Left lung (tissue), 4 donors: ENCODE measurements at regions not wholly inside any gene's neighbourhood (a gene's known extent, or its start where the extent isn't known, plus 50 kb on each side); places are given as distances from the start of the nearest gene placed in this dataset.
A peak's percentile ranks its signal among the peaks of the same experiment; 100 is the strongest.

Experiments
- ATAC-seq: fragments of 200-7000 bp; cut with Tn5 transposase; one replicate; pipeline ENCODE4 v1.9.1; 2020; ENCODE audit warnings: moderate library complexity
- DNase-seq, 4 donors: peaks; one replicate each; pipeline ENCODE4 v3.0.0-alpha.2; 2013 to 2020
- H3K27ac ChIP-seq, 2 donors: fragments of 200-600 bp; sonication (generic) in 1 of 2; one replicate each; pipeline versions ENCODE4 v1.5.0 to v1.8.0; 2020 to 2021
- H3K27me3 ChIP-seq, 2 donors: fragments of 200-600 bp; sonication (generic) in 1 of 2; one replicate each; pipeline versions ENCODE4 v1.5.0 to v1.8.0; 2020 to 2021
- H3K36me3 ChIP-seq, 2 donors: fragments of 200-600 bp; sonication (generic) in 1 of 2; one replicate each; pipeline versions ENCODE4 v1.5.0 to v1.8.0; 2020 to 2021
- H3K4me1 ChIP-seq, 2 donors: fragments of 200-600 bp; one replicate each; pipeline ENCODE4 v1.8.0; 2021
- H3K4me3 ChIP-seq, 2 donors: fragments of 200-600 bp; sonication (generic) in 1 of 2; one replicate each; pipeline versions ENCODE4 v1.5.0 to v1.8.0; 2020 to 2021; ENCODE audit warnings: mild to moderate bottlenecking in 1 of 2
- H3K9me3 ChIP-seq, 2 donors: fragments of 200-600 bp; sonication (generic) in 1 of 2; one replicate each; pipeline versions ENCODE4 v1.5.0 to v1.8.0; 2020 to 2021
- CTCF ChIP-seq, 2 donors: fragments of 200-600 bp; sonication (generic) in 1 of 2; IDR thresholded peaks; one replicate each; pipeline versions ENCODE4 v1.5.0 to v1.8.0; 2021; ENCODE audit warnings: antibody characterized with exemption in 2 of 2
- intact Hi-C, 2 donors: fragments of 100-400 bp; cut with DNase I; formaldehyde crosslinking; loops; one replicate each; pipeline versions ENCODE4 v1.11.2 to v1.14.2; 2022
- donor health status: DM: no; HTN: yes; CAD: no.
- donor health status: DM: no; HTN: no; CAD: no.

DNA sequence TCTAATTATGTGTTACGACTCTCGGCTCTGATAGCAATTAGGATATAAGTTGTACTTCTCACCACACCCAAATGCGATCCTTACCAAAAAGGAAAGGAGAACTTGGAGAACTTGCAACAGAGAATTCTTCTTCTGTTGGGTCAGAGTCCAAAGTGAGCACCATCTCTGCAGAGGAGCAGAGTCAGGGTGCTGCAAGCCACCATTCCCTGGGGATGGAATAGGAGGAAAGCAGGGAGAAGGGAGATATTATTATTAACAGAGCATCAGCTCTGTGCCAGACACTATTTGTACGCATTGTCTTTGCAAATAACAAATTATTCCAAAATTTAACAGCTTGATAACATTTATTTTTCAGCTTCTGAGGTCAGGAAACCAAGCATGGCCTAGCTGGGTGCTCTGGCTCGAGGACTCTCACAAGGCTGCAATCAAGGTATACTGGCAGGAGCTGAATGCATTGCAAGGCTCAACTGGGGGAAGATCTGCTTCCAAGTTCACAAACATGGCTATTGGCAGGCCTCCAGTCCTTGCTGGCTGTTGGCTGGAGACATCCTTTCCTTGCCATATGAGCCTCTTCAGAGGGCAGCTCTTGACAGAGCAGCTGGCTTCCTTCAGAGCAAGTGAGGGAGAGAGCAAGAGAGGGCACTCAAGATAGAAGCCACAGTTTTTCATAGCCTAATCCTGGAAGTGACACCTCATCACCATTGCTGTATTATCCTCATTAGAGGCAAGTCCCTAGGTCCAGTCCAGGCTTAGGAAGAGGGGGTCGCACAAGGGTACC is 296.2 kb upstream of the CDH5 start:
- H3K27me3 ChIP-seq = peaks cover 0 to 10% of the 10 kb centered on the region in 2 donors
- H3K27ac ChIP-seq = peak overlapping the region in 1 of 2 donors; percentile 36
- H3K36me3 ChIP-seq = no peaks in the 10 kb centered on the region
- intact Hi-C loops = no loop called here
- H3K4me1 ChIP-seq = peaks cover 0 to 16% of the 10 kb centered on the region in 2 donors
- H3K9me3 ChIP-seq = no peaks in the 10 kb centered on the region
- peak in 3 of 4 donors; percentile 66 to 98 (median 98) for DNase-seq
- H3K4me3 ChIP-seq = no peak overlapping the region
- no peak for TF ChIP-seq CTCF (IDR thresholded peaks at IDR 0.05)
- ATAC-seq = peak; percentile 65

DNA sequence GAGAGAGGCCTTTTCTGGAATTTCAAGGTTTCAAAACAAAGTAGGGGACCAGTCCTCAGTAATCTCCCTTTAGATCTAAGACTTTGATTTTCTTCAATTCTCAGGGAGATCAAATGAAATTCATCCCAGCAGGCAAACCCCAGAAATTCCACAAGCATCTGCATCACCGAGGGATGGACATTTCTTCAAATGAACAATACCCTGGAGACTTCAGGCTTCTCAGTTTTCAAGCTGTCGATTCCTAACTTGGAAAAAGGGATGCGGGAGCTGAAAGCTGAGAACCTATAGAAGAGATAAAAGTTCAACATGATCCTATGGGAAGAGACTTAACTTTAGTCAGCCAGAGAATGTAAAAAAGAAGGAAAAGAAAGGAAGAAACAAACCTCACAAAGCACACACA is 296.9 kb upstream of the CDH5 start:
- Histone ChIP-seq H3K36me3 (no peaks in the 10 kb centered on the region), H3K4me1 (peaks cover 0 to 16% of the 10 kb centered on the region in 2 donors), H3K4me3 (no peak overlapping the region), H3K9me3 (no peaks in the 10 kb centered on the region), H3K27ac (no peak overlapping the region), H3K27me3 (peaks cover 0 to 2% of the 10 kb centered on the region in 2 donors)
- TF ChIP-seq CTCF (IDR thresholded peaks at IDR 0.05) = no peak
- ATAC-seq (no peak), DNase-seq (no peak)
- intact Hi-C loops = no loop called here

DNA sequence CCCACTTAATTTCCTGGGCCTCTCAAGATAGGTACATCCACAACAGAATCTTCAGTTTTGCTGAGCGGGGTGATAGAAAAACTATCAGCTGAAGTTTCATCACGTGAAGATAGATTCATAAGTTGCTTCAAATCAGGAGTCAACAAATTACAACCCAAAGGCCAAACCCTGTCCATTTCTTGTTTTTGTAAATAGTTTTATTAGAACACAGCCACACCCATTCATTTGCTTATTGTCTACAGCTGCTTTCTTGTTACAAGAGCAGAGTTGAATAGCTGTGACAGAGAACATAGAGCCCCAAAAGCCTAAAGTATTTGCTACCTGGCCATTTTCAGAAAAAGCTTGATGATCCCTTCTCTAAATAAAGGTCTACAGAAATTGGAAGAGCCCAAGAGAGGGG is 300.1 kb upstream of the CDH5 start:
- Histone ChIP-seq H3K9me3 (no peaks in the 10 kb centered on the region), H3K27me3 (no peaks in the 10 kb centered on the region), H3K4me1 (peaks cover 0 to 16% of the 10 kb centered on the region in 2 donors), H3K27ac (no peak overlapping the region), H3K4me3 (no peak overlapping the region), H3K36me3 (no peaks in the 10 kb centered on the region)
- ATAC-seq (no peak), DNase-seq (no peak)
- TF ChIP-seq CTCF (IDR thresholded peaks at IDR 0.05) = no peak
- intact Hi-C loops = no loop called here

- Histone ChIP-seq H3K27me3 (no peaks in the 10 kb centered on the region), H3K4me1 (peaks cover 0 to 13% of the 10 kb centered on the region in 2 donors), H3K36me3 (no peaks in the 10 kb centered on the region), H3K9me3 (no peaks in the 10 kb centered on the region), H3K27ac (no peak overlapping the region), H3K4me3 (no peak overlapping the region)
- DNase-seq (no peak), ATAC-seq (no peak)
- no peak for TF ChIP-seq CTCF (IDR thresholded peaks at IDR 0.05)
- intact Hi-C loops = no loop called here
Observed at GRCh38 chr16:66065925-66066324, 300.6 kb upstream of the CDH5 start.

DNA sequence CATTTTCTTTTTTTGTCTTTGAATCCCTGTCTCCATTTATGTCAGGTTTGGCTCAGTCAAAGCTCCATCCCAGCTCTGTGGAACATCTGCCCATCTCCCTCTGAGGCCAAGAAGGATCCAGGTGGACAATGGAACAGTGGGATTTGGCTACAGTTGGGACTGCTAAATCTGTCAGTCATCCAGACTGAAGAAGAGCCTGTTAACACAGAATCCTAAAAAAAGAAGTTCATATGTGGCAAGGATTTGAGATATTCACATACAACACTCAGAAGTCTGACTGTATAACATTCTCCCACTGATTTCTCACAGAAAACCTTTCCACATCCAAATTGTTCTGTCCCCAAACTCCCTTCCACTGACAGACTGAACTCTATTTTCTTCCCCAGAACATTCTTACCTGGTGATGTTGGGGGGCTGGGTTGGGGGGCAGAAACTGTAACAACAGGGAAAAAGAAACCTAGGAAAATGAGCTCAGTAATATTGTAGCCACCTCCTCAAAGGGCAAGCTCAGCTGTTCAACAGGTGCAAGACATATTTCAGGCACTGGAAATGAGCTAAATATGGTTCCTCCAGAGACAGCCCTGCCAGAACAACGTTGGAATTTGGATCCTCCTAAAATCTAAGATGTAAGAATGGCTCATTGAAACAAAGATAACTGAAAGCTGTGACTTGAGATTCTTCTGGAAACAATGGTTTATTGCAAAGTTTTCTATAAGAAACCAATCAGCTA is 301.5 kb upstream of the CDH5 start:
- no peak for DNase-seq
- Histone ChIP-seq H3K36me3 (no peaks in the 10 kb centered on the region), H3K27me3 (no peaks in the 10 kb centered on the region), H3K27ac (no peak overlapping the region), H3K4me3 (no peak overlapping the region), H3K9me3 (no peaks in the 10 kb centered on the region), H3K4me1 (peaks cover 0 to 4% of the 10 kb centered on the region in 2 donors)
- TF ChIP-seq CTCF (IDR thresholded peaks at IDR 0.05) = no peak
- intact Hi-C loops = no loop called here
- no peak for ATAC-seq
